ENCODE measurements at regions not wholly inside any gene's neighbourhood (a gene's known extent, or its start where the extent isn't known, plus 50 kb on each side); places are given as distances from the start of the nearest gene placed in this dataset.

GRCh38 chr10:128230401-128230800 is 104.2 kb upstream of the MKI67 start:
- Histone ChIP-seq H2BK5ac (ENCODE audit: low read length) (no peak overlapping the region), H3K14ac (ENCODE audit: low read length) (no peak overlapping the region), H3K79me1 (ENCODE audit: low read depth, low read length) (no peaks in the 10 kb centered on the region), H4K91ac (ENCODE audit: low read depth, low read length, poor library complexity) (no peak overlapping the region), H2AFZ (ENCODE audit: low read length) (no peak overlapping the region), H3K4me3 (ENCODE audit: low read length in 2 of 2) (no peak overlapping the region), H2BK12ac (ENCODE audit: low read length) (no peak overlapping the region), H3K4ac (ENCODE audit: low read length) (no peak overlapping the region), H4K8ac (ENCODE audit: low read depth, low read length) (no peak overlapping the region), H3K27ac (replicated peaks; ENCODE audit: low read length) (no peak overlapping the region), H2BK120ac (ENCODE audit: low read depth, low read length) (no peak overlapping the region), H3K4me2 (ENCODE audit: insufficient read depth, low read length, poor library complexity, severe bottlenecking) (no peak overlapping the region), H3K23ac (ENCODE audit: low read depth, low read length, poor library complexity) (no peak overlapping the region), H2AK5ac (ENCODE audit: low read depth, low read length) (no peak overlapping the region), H3K4me1 (ENCODE audit: control insufficient read depth in 2 of 2, insufficient read depth in 1 of 2, low read depth in 1 of 2, low read length in 2 of 2) (peaks cover 0 to 7% of the 10 kb centered on the region in 2 donors), H3K18ac (ENCODE audit: low read length) (no peak overlapping the region), H3K36me3 (replicated peaks in 1 of 2; ENCODE audit: control insufficient read depth in 2 of 2, insufficient read depth in 2 of 2, low read length in 2 of 2) (no peaks in the 10 kb centered on the region), H2BK15ac (ENCODE audit: low read length) (no peak overlapping the region), H3K9me3 (replicated peaks in 1 of 2; ENCODE audit: control insufficient read depth in 2 of 2, insufficient read depth in 1 of 2, low read depth in 1 of 2, low read length in 2 of 2) (peaks cover 0 to 9% of the 10 kb centered on the region in 2 donors), H3K27me3 (ENCODE audit: control insufficient read depth in 3 of 3, insufficient read depth in 3 of 3, low read depth in 1 of 3, low read length in 3 of 3) (no peaks in the 10 kb centered on the region), H3K9ac (ENCODE audit: low read depth, low read length, poor library complexity) (no peak overlapping the region)
- DNase-seq (ENCODE audit: low spot score): no peak

GRCh38 chr10:128233422-128233821 is 107.2 kb upstream of the MKI67 start:
- H3K9me3 ChIP-seq (replicated peaks in 1 of 2; ENCODE audit: control insufficient read depth in 2 of 2, insufficient read depth in 1 of 2, low read depth in 1 of 2, low read length in 2 of 2): peaks cover 0 to 10% of the 10 kb centered on the region in 2 donors
- no peak overlapping the region for H3K9ac ChIP-seq (ENCODE audit: low read depth, low read length, poor library complexity)
- DNase-seq (ENCODE audit: low spot score): no peak
- H3K27ac ChIP-seq (replicated peaks; ENCODE audit: low read length): no peak overlapping the region
- no CpG with 5 or more reads among the region's 2 CpGs for WGBS, 2 donors (ENCODE audit: extremely low coverage in 2 of 2, insufficient read length in 2 of 2, insufficient replicate concordance in 1 of 2)
- no peak overlapping the region for H4K91ac ChIP-seq (ENCODE audit: low read depth, low read length, poor library complexity)
- no peak overlapping the region for H2BK15ac ChIP-seq (ENCODE audit: low read length)
- no peaks in the 10 kb centered on the region for H3K27me3 ChIP-seq (ENCODE audit: control insufficient read depth in 3 of 3, insufficient read depth in 3 of 3, low read depth in 1 of 3, low read length in 3 of 3)
- no peak overlapping the region for H2AK5ac ChIP-seq (ENCODE audit: low read depth, low read length)
- no peak overlapping the region for H3K4me3 ChIP-seq (ENCODE audit: low read length in 2 of 2)
- H3K4me1 ChIP-seq (ENCODE audit: control insufficient read depth in 2 of 2, insufficient read depth in 1 of 2, low read depth in 1 of 2, low read length in 2 of 2): peaks cover 0 to 8% of the 10 kb centered on the region in 2 donors
- no peak overlapping the region for H4K8ac ChIP-seq (ENCODE audit: low read depth, low read length)
- H2AFZ ChIP-seq (ENCODE audit: low read length): no peak overlapping the region
- H3K23ac ChIP-seq (ENCODE audit: low read depth, low read length, poor library complexity): no peak overlapping the region
- no peak overlapping the region for H2BK5ac ChIP-seq (ENCODE audit: low read length)
- H2BK12ac ChIP-seq (ENCODE audit: low read length): no peak overlapping the region
- no peak overlapping the region for H3K18ac ChIP-seq (ENCODE audit: low read length)
- no peak overlapping the region for H3K4ac ChIP-seq (ENCODE audit: low read length)
- no peak overlapping the region for H3K4me2 ChIP-seq (ENCODE audit: insufficient read depth, low read length, poor library complexity, severe bottlenecking)
- no peak overlapping the region for H2BK120ac ChIP-seq (ENCODE audit: low read depth, low read length)
- H3K79me1 ChIP-seq (ENCODE audit: low read depth, low read length): no peaks in the 10 kb centered on the region
- H3K36me3 ChIP-seq (replicated peaks in 1 of 2; ENCODE audit: control insufficient read depth in 2 of 2, insufficient read depth in 2 of 2, low read length in 2 of 2): no peaks in the 10 kb centered on the region
- H3K14ac ChIP-seq (ENCODE audit: low read length): no peak overlapping the region

GRCh38 chr10:128237710-128238109 is 111.5 kb upstream of the MKI67 start:
- Histone ChIP-seq H2BK120ac (ENCODE audit: low read depth, low read length) (no peak overlapping the region), H2BK5ac (ENCODE audit: low read length) (no peak overlapping the region), H2AFZ (ENCODE audit: low read length) (no peak overlapping the region), H2BK15ac (ENCODE audit: low read length) (peak overlapping the region; percentile 22), H3K79me1 (ENCODE audit: low read depth, low read length) (no peaks in the 10 kb centered on the region), H3K14ac (ENCODE audit: low read length) (no peak overlapping the region), H3K23ac (ENCODE audit: low read depth, low read length, poor library complexity) (no peak overlapping the region), H3K9ac (ENCODE audit: low read depth, low read length, poor library complexity) (peak overlapping the region; percentile 33), H3K18ac (ENCODE audit: low read length) (no peak overlapping the region), H4K91ac (ENCODE audit: low read depth, low read length, poor library complexity) (no peak overlapping the region), H3K27me3 (ENCODE audit: control insufficient read depth in 3 of 3, insufficient read depth in 3 of 3, low read depth in 1 of 3, low read length in 3 of 3) (no peaks in the 10 kb centered on the region), H3K9me3 (replicated peaks in 1 of 2; ENCODE audit: control insufficient read depth in 2 of 2, insufficient read depth in 1 of 2, low read depth in 1 of 2, low read length in 2 of 2) (peaks cover 0 to 10% of the 10 kb centered on the region in 2 donors), H4K8ac (ENCODE audit: low read depth, low read length) (no peak overlapping the region), H3K36me3 (replicated peaks in 1 of 2; ENCODE audit: control insufficient read depth in 2 of 2, insufficient read depth in 2 of 2, low read length in 2 of 2) (no peaks in the 10 kb centered on the region), H3K4me2 (ENCODE audit: insufficient read depth, low read length, poor library complexity, severe bottlenecking) (no peak overlapping the region), H2AK5ac (ENCODE audit: low read depth, low read length) (peak overlapping the region; percentile 32), H3K4ac (ENCODE audit: low read length) (no peak overlapping the region), H2BK12ac (ENCODE audit: low read length) (no peak overlapping the region), H3K4me1 (ENCODE audit: control insufficient read depth in 2 of 2, insufficient read depth in 1 of 2, low read depth in 1 of 2, low read length in 2 of 2) (peaks cover 0 to 9% of the 10 kb centered on the region in 2 donors), H3K27ac (replicated peaks; ENCODE audit: low read length) (no peak overlapping the region), H3K4me3 (ENCODE audit: low read length in 2 of 2) (no peak overlapping the region)
- no CpG with 5 or more reads among the region's 5 CpGs for WGBS, 2 donors (ENCODE audit: extremely low coverage in 2 of 2, insufficient read length in 2 of 2, insufficient replicate concordance in 1 of 2)
- DNase-seq (ENCODE audit: low spot score): no peak

GRCh38 chr10:128241023-128241422 is 114.8 kb upstream of the MKI67 start:
- no peak for DNase-seq (ENCODE audit: low spot score)
- Histone ChIP-seq H3K14ac (ENCODE audit: low read length) (no peak overlapping the region), H3K18ac (ENCODE audit: low read length) (no peak overlapping the region), H2BK15ac (ENCODE audit: low read length) (no peak overlapping the region), H2BK120ac (ENCODE audit: low read depth, low read length) (no peak overlapping the region), H3K27me3 (ENCODE audit: control insufficient read depth in 3 of 3, insufficient read depth in 3 of 3, low read depth in 1 of 3, low read length in 3 of 3) (no peaks in the 10 kb centered on the region), H3K36me3 (replicated peaks in 1 of 2; ENCODE audit: control insufficient read depth in 2 of 2, insufficient read depth in 2 of 2, low read length in 2 of 2) (no peaks in the 10 kb centered on the region), H3K4ac (ENCODE audit: low read length) (no peak overlapping the region), H3K79me1 (ENCODE audit: low read depth, low read length) (no peaks in the 10 kb centered on the region), H4K91ac (ENCODE audit: low read depth, low read length, poor library complexity) (no peak overlapping the region), H3K4me1 (ENCODE audit: control insufficient read depth in 2 of 2, insufficient read depth in 1 of 2, low read depth in 1 of 2, low read length in 2 of 2) (peaks cover 0 to 1% of the 10 kb centered on the region in 2 donors), H3K4me3 (ENCODE audit: low read length in 2 of 2) (peak overlapping the region in 1 of 2 donors; percentile 37), H3K4me2 (ENCODE audit: insufficient read depth, low read length, poor library complexity, severe bottlenecking) (no peak overlapping the region), H3K9ac (ENCODE audit: low read depth, low read length, poor library complexity) (no peak overlapping the region), H3K27ac (replicated peaks; ENCODE audit: low read length) (no peak overlapping the region), H2BK12ac (ENCODE audit: low read length) (no peak overlapping the region), H2AK5ac (ENCODE audit: low read depth, low read length) (no peak overlapping the region), H3K9me3 (replicated peaks in 1 of 2; ENCODE audit: control insufficient read depth in 2 of 2, insufficient read depth in 1 of 2, low read depth in 1 of 2, low read length in 2 of 2) (no peaks in the 10 kb centered on the region), H2BK5ac (ENCODE audit: low read length) (no peak overlapping the region), H4K8ac (ENCODE audit: low read depth, low read length) (no peak overlapping the region), H2AFZ (ENCODE audit: low read length) (no peak overlapping the region), H3K23ac (ENCODE audit: low read depth, low read length, poor library complexity) (no peak overlapping the region)
- no CpG with 5 or more reads among the region's 7 CpGs for WGBS, 2 donors (ENCODE audit: extremely low coverage in 2 of 2, insufficient read length in 2 of 2, insufficient replicate concordance in 1 of 2)

Data from neuronal stem cell (in vitro differentiated cells).